NB4 (cell line): ENCODE measurements at regions not wholly inside any gene's neighbourhood (a gene's known extent, or its start where the extent isn't known, plus 50 kb on each side); places are given as distances from the start of the nearest gene placed in this dataset.

ENCODE experiments used
- CTCF ChIP-seq: IDR thresholded peaks from one replicate; pipeline ENCODE4 v1.5.1; 2012; ENCODE audit warnings: low read depth, low read length
- MAX ChIP-seq: IDR thresholded peaks from 2 replicates; pipeline ENCODE4 v1.6.1; 2011; ENCODE audit warnings: low read depth, low read length
- POLR2A ChIP-seq: IDR thresholded peaks from 2 replicates; pipeline ENCODE4 v1.6.1; 2011; ENCODE audit warnings: mild to moderate bottlenecking; ENCODE audit not compliant: insufficient read length; ENCODE audit errors: extremely low read depth

GRCh38 chr12:23415180-23415579 is 534.3 kb downstream of the SOX5 start:
- TF ChIP-seq CTCF (no peak), POLR2A (no peak), MAX (no peak)
